ENCODE measurements at regions not wholly inside any gene's neighbourhood (a gene's known extent, or its start where the extent isn't known, plus 50 kb on each side); places are given as distances from the start of the nearest gene placed in this dataset.

DNA sequence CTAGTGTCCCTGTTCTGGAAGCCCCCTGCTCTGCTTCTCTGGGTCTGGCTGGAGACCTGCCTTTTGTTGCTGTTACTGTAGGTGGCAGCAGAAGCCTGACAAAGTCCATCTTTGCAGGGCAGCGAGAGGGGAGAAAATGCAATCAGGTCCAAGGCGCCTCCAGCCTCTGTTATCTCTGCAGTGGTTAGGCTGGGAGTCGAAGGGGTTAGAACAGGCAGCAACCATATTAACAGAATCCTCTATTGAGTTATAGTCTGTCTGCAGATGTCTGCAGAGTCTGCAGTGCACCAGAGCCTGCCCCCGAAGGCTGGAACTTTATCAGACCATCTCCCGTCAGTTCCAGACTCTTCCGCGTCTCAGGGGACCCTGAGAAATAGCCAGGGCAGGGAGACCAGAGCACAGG lies 404.9 kb upstream of the EEF2KMT start:
- no peak overlapping the region for H2BK12ac ChIP-seq (ENCODE audit: low read length)
- no peak overlapping the region for H3K18ac ChIP-seq (ENCODE audit: low read length)
- H3K79me2 ChIP-seq (ENCODE audit: control insufficient read depth, insufficient read depth, low read length, poor library complexity): no peaks in the 10 kb centered on the region
- H4K12ac ChIP-seq (ENCODE audit: low read depth, low read length): no peak overlapping the region
- no peak overlapping the region for H2BK120ac ChIP-seq (ENCODE audit: insufficient read depth, low read length, poor library complexity)
- H3K9ac ChIP-seq (ENCODE audit: low read length): no peak overlapping the region
- no CpG with 5 or more reads among the region's 7 CpGs for WGBS (ENCODE audit: extremely low coverage, insufficient coverage, insufficient read length)
- no peak overlapping the region for H3K14ac ChIP-seq (ENCODE audit: low read length)
- no peak overlapping the region for H2BK5ac ChIP-seq (ENCODE audit: low read depth, low read length, poor library complexity)
- no peak overlapping the region for H3K27ac ChIP-seq (ENCODE audit: low read depth, low read length)
- no peak overlapping the region for H4K8ac ChIP-seq (ENCODE audit: low read depth, low read length)
- H4K91ac ChIP-seq (ENCODE audit: low read depth, low read length): no peak overlapping the region
- H3K27me3 ChIP-seq (ENCODE audit: insufficient read depth, low read length): no peaks in the 10 kb centered on the region
- no peaks in the 10 kb centered on the region for H3K79me1 ChIP-seq (ENCODE audit: low read length)
- H3K9me3 ChIP-seq (ENCODE audit: insufficient read depth, low read depth, low read length): no peaks in the 10 kb centered on the region
- H3K36me3 ChIP-seq (ENCODE audit: control insufficient read depth in 1 of 2, insufficient read depth in 2 of 2, low read length in 2 of 2): no peaks in the 10 kb centered on the region
- no peak overlapping the region for H2AFZ ChIP-seq (ENCODE audit: insufficient read depth, low read length, poor library complexity)
- H3K23ac ChIP-seq (ENCODE audit: low read length): no peak overlapping the region
- no peaks in the 10 kb centered on the region for H3K4me1 ChIP-seq (ENCODE audit: control insufficient read depth in 1 of 2, insufficient read depth in 2 of 2, low read length in 2 of 2)
- DNase-seq: no peak
- no peak overlapping the region for H3K4me3 ChIP-seq (ENCODE audit: low read depth, low read length)
- H3K4me2 ChIP-seq (ENCODE audit: low read length): no peak overlapping the region
- no peak overlapping the region for H2AK5ac ChIP-seq (ENCODE audit: low read length)
- no peak overlapping the region for H3K4ac ChIP-seq (ENCODE audit: low read depth, low read length)

GRCh38 chr16:5500526-5500925 lies 402.9 kb upstream of the EEF2KMT start:
- Histone ChIP-seq H3K79me1 (ENCODE audit: low read length) (no peaks in the 10 kb centered on the region), H3K9me3 (ENCODE audit: insufficient read depth, low read depth, low read length) (peaks cover 1% of the 10 kb centered on the region), H2BK12ac (ENCODE audit: low read length) (no peak overlapping the region), H4K91ac (ENCODE audit: low read depth, low read length) (no peak overlapping the region), H3K36me3 (ENCODE audit: control insufficient read depth in 1 of 2, insufficient read depth in 2 of 2, low read length in 2 of 2) (no peaks in the 10 kb centered on the region), H2AK5ac (ENCODE audit: low read length) (no peak overlapping the region), H3K79me2 (ENCODE audit: control insufficient read depth, insufficient read depth, low read length, poor library complexity) (no peaks in the 10 kb centered on the region), H3K4me2 (ENCODE audit: low read length) (no peak overlapping the region), H3K23ac (ENCODE audit: low read length) (no peak overlapping the region), H2BK120ac (ENCODE audit: insufficient read depth, low read length, poor library complexity) (no peak overlapping the region), H3K14ac (ENCODE audit: low read length) (no peak overlapping the region), H3K18ac (ENCODE audit: low read length) (no peak overlapping the region), H4K8ac (ENCODE audit: low read depth, low read length) (no peak overlapping the region), H3K4me1 (ENCODE audit: control insufficient read depth in 1 of 2, insufficient read depth in 2 of 2, low read length in 2 of 2) (no peaks in the 10 kb centered on the region), H3K4ac (ENCODE audit: low read depth, low read length) (no peak overlapping the region), H2BK5ac (ENCODE audit: low read depth, low read length, poor library complexity) (no peak overlapping the region), H3K27ac (ENCODE audit: low read depth, low read length) (no peak overlapping the region), H4K12ac (ENCODE audit: low read depth, low read length) (no peak overlapping the region), H3K4me3 (ENCODE audit: low read depth, low read length) (no peak overlapping the region), H2AFZ (ENCODE audit: insufficient read depth, low read length, poor library complexity) (no peak overlapping the region), H3K27me3 (ENCODE audit: insufficient read depth, low read length) (no peaks in the 10 kb centered on the region), H3K9ac (ENCODE audit: low read length) (no peak overlapping the region)
- DNase-seq: no peak
- no CpG with 5 or more reads among the region's 3 CpGs for WGBS (ENCODE audit: extremely low coverage, insufficient coverage, insufficient read length)

DNA sequence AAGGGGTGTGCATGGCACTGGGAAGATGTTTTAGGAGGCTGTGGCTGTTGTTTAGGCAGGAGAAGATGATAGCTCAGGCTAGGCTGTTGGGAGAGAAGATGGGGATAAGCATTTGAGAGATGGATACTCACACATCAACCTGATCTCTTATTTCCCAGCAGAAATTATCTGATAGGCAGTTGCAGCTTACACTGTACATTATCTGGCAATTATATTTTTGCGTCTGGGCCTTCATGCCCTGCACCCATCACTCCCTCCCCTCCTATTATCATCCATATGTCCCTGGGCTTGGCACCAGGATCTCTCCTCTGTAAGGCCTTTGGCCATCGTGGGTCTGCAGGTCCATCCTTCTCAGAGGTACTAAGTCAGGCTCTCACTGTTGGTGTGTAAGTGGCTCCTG lies 401.0 kb upstream of the EEF2KMT start:
- Histone ChIP-seq H2AK5ac (ENCODE audit: low read length) (no peak overlapping the region), H3K27me3 (ENCODE audit: insufficient read depth, low read length) (no peaks in the 10 kb centered on the region), H3K79me2 (ENCODE audit: control insufficient read depth, insufficient read depth, low read length, poor library complexity) (no peaks in the 10 kb centered on the region), H3K4me3 (ENCODE audit: low read depth, low read length) (no peak overlapping the region), H3K4ac (ENCODE audit: low read depth, low read length) (no peak overlapping the region), H3K36me3 (ENCODE audit: control insufficient read depth in 1 of 2, insufficient read depth in 2 of 2, low read length in 2 of 2) (no peaks in the 10 kb centered on the region), H3K18ac (ENCODE audit: low read length) (no peak overlapping the region), H2AFZ (ENCODE audit: insufficient read depth, low read length, poor library complexity) (no peak overlapping the region), H4K91ac (ENCODE audit: low read depth, low read length) (no peak overlapping the region), H3K4me2 (ENCODE audit: low read length) (no peak overlapping the region), H3K9ac (ENCODE audit: low read length) (no peak overlapping the region), H4K12ac (ENCODE audit: low read depth, low read length) (no peak overlapping the region), H3K79me1 (ENCODE audit: low read length) (no peaks in the 10 kb centered on the region), H3K23ac (ENCODE audit: low read length) (no peak overlapping the region), H3K14ac (ENCODE audit: low read length) (no peak overlapping the region), H2BK120ac (ENCODE audit: insufficient read depth, low read length, poor library complexity) (no peak overlapping the region), H3K4me1 (ENCODE audit: control insufficient read depth in 1 of 2, insufficient read depth in 2 of 2, low read length in 2 of 2) (no peaks in the 10 kb centered on the region), H3K27ac (ENCODE audit: low read depth, low read length) (no peak overlapping the region), H2BK12ac (ENCODE audit: low read length) (no peak overlapping the region), H2BK5ac (ENCODE audit: low read depth, low read length, poor library complexity) (no peak overlapping the region), H4K8ac (ENCODE audit: low read depth, low read length) (no peak overlapping the region), H3K9me3 (ENCODE audit: insufficient read depth, low read depth, low read length) (peaks cover 1% of the 10 kb centered on the region)
- no peak for DNase-seq
- no CpG with 5 or more reads among the region's 2 CpGs for WGBS (ENCODE audit: extremely low coverage, insufficient coverage, insufficient read length)

GRCh38 chr16:5496013-5496412 lies 398.4 kb upstream of the EEF2KMT start:
- no peak overlapping the region for H3K9ac ChIP-seq (ENCODE audit: low read length)
- H2AFZ ChIP-seq (ENCODE audit: insufficient read depth, low read length, poor library complexity): no peak overlapping the region
- H3K27ac ChIP-seq (ENCODE audit: low read depth, low read length): no peak overlapping the region
- H4K12ac ChIP-seq (ENCODE audit: low read depth, low read length): no peak overlapping the region
- no peaks in the 10 kb centered on the region for H3K27me3 ChIP-seq (ENCODE audit: insufficient read depth, low read length)
- H2BK120ac ChIP-seq (ENCODE audit: insufficient read depth, low read length, poor library complexity): no peak overlapping the region
- no peak for DNase-seq
- no peak overlapping the region for H3K4ac ChIP-seq (ENCODE audit: low read depth, low read length)
- H3K4me2 ChIP-seq (ENCODE audit: low read length): no peak overlapping the region
- no CpG with 5 or more reads among the region's 6 CpGs for WGBS (ENCODE audit: extremely low coverage, insufficient coverage, insufficient read length)
- H3K14ac ChIP-seq (ENCODE audit: low read length): no peak overlapping the region
- H3K79me1 ChIP-seq (ENCODE audit: low read length): no peaks in the 10 kb centered on the region
- no peak overlapping the region for H3K23ac ChIP-seq (ENCODE audit: low read length)
- H2BK5ac ChIP-seq (ENCODE audit: low read depth, low read length, poor library complexity): no peak overlapping the region
- H4K8ac ChIP-seq (ENCODE audit: low read depth, low read length): no peak overlapping the region
- H3K9me3 ChIP-seq (ENCODE audit: insufficient read depth, low read depth, low read length): peaks cover 1% of the 10 kb centered on the region
- H3K4me1 ChIP-seq (ENCODE audit: control insufficient read depth in 1 of 2, insufficient read depth in 2 of 2, low read length in 2 of 2): no peaks in the 10 kb centered on the region
- H3K79me2 ChIP-seq (ENCODE audit: control insufficient read depth, insufficient read depth, low read length, poor library complexity): no peaks in the 10 kb centered on the region
- no peaks in the 10 kb centered on the region for H3K36me3 ChIP-seq (ENCODE audit: control insufficient read depth in 1 of 2, insufficient read depth in 2 of 2, low read length in 2 of 2)
- H3K4me3 ChIP-seq (ENCODE audit: low read depth, low read length): no peak overlapping the region
- no peak overlapping the region for H4K91ac ChIP-seq (ENCODE audit: low read depth, low read length)
- no peak overlapping the region for H2AK5ac ChIP-seq (ENCODE audit: low read length)
- H3K18ac ChIP-seq (ENCODE audit: low read length): no peak overlapping the region
- H2BK12ac ChIP-seq (ENCODE audit: low read length): no peak overlapping the region
